ENCODE measurements at regions not wholly inside any gene's neighbourhood (a gene's known extent, or its start where the extent isn't known, plus 50 kb on each side); places are given as distances from the start of the nearest gene placed in this dataset.
"Not testable (repeated sequence)": the region's sequence is repeated elsewhere in the genome, so short reads cannot be mapped to it uniquely, and the experiment has no call there.

DNA sequence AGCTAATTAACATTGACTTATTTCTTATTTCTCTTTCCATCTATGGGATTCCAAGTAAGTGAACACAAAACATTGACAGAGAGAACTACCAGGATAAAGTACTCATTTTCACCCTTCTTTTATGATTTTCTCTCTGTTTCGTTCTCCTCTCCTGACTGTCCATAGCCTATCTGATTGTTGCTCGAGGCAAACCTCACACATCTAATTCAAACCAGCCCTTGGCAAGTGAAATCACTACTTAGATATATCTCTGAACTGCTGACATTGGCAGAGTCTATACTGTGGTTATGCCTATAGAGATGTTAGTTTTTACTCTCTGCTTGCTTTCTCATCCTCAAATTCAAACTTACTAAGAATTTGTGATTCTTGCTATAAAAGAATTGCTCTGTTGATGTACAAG is 248.8 kb downstream of the ISL1 start:
- no peaks in the 10 kb centered on the region for H3K4me1 Mint-ChIP-seq
- CTCF ChIA-PET: no interaction called here

GRCh38 chr5:51632793-51633192 is 249.5 kb downstream of the ISL1 start:
- peaks cover 6% of the 10 kb centered on the region for H3K9me3 Mint-ChIP-seq (ENCODE audit: low read depth)
- H3K36me3 Mint-ChIP-seq (ENCODE audit: low read depth): no peaks in the 10 kb centered on the region
- no peak overlapping the region for H3K27ac Mint-ChIP-seq
- intact Hi-C loops (cut with DNase I, micrococcal nuclease): no loop called here
- ChIA-PET POLR2A (no interaction called here), CTCF (no interaction called here)
- ATAC-seq: no peak
- no peak overlapping the region for H3K4me3 Mint-ChIP-seq
- DNase-seq: no peak
- H3K27me3 Mint-ChIP-seq: no peaks in the 10 kb centered on the region
- no peaks in the 10 kb centered on the region for H3K4me1 Mint-ChIP-seq

More for the DNA sequence above, 248.8 kb downstream of the ISL1 start:
- no peak for DNase-seq
- no peak for ATAC-seq
- H3K27me3 Mint-ChIP-seq: no peaks in the 10 kb centered on the region
- H3K4me3 Mint-ChIP-seq: no peak overlapping the region
- H3K9me3 Mint-ChIP-seq (ENCODE audit: low read depth): peaks cover 6% of the 10 kb centered on the region
- POLR2A ChIA-PET: no interaction called here
- H3K36me3 Mint-ChIP-seq (ENCODE audit: low read depth): no peaks in the 10 kb centered on the region
- intact Hi-C loops (cut with DNase I, micrococcal nuclease): no loop called here
- no peak overlapping the region for H3K27ac Mint-ChIP-seq

DNA sequence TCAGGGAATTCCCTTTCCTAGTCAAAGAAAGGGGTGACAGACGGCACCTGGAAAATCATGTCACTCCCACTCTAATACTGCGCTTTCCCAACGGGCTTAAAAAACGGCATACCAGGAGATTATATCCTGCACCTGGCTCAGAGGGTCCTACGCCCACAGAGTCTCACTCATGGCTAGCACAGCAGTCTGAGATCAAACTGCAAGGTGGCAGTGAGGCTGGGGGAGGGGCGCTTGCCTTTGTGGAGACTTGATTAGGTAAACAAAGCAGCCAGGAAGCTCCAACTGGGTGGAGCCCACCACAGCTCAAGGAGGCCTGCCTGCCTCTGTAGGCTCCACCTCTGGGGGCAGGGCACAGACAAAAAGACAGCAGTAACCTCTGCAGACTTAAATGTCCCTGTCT is 253.7 kb downstream of the ISL1 start:
- CTCF ChIA-PET; H3K4me1 Mint-ChIP-seq; H3K4me3 Mint-ChIP-seq; intact Hi-C loops (cut with DNase I, micrococcal nuclease); POLR2A ChIA-PET; ATAC-seq; H3K27me3 Mint-ChIP-seq; H3K27ac Mint-ChIP-seq; DNase-seq; H3K36me3 Mint-ChIP-seq (ENCODE audit: low read depth): not testable (repeated sequence)
- H3K9me3 Mint-ChIP-seq (ENCODE audit: low read depth): peaks cover 16% of the 10 kb centered on the region

GRCh38 chr5:51644976-51645375 is 261.7 kb downstream of the ISL1 start:
- ChIA-PET CTCF (no interaction called here), POLR2A (no interaction called here)
- peaks cover 8% of the 10 kb centered on the region for H3K9me3 Mint-ChIP-seq (ENCODE audit: low read depth)
- intact Hi-C loops (cut with DNase I, micrococcal nuclease): no loop called here
- no peak overlapping the region for H3K27ac Mint-ChIP-seq
- H3K36me3 Mint-ChIP-seq (ENCODE audit: low read depth): no peaks in the 10 kb centered on the region
- DNase-seq: no peak
- no peak overlapping the region for H3K4me3 Mint-ChIP-seq
- H3K27me3 Mint-ChIP-seq: no peaks in the 10 kb centered on the region
- H3K4me1 Mint-ChIP-seq: no peaks in the 10 kb centered on the region
- no peak for ATAC-seq

GRCh38 chr5:51646482-51646881 is 263.2 kb downstream of the ISL1 start:
- no peak overlapping the region for H3K27ac Mint-ChIP-seq
- DNase-seq (no peak), ATAC-seq (no peak)
- ChIA-PET CTCF (no interaction called here), POLR2A (no interaction called here)
- H3K9me3 Mint-ChIP-seq (ENCODE audit: low read depth): peaks cover 4% of the 10 kb centered on the region
- H3K27me3 Mint-ChIP-seq: no peaks in the 10 kb centered on the region
- intact Hi-C loops (cut with DNase I, micrococcal nuclease): no loop called here
- H3K4me1 Mint-ChIP-seq: no peaks in the 10 kb centered on the region
- no peak overlapping the region for H3K4me3 Mint-ChIP-seq
- H3K36me3 Mint-ChIP-seq (ENCODE audit: low read depth): no peaks in the 10 kb centered on the region

DNA sequence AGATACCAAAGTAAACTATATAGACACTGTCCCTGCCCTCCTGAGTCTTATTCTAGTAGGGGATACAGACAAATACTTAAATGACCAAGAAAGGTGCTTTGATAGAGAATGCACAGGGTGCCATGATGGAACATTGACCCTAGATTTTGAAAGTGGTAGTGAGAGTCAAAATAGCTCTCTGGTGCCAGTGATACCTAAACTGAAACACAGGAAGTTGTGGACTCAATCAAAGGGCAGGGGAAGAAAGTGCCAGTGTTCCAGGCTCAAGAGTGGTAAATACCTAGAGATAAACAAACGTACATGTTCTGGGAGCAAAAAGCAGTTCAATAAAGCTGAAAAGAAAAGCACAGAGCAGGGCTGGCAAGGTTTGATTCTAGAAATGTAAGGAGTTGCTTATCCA is 267.6 kb downstream of the ISL1 start:
- no peak overlapping the region for H3K27ac Mint-ChIP-seq
- H3K27me3 Mint-ChIP-seq: no peaks in the 10 kb centered on the region
- H3K36me3 Mint-ChIP-seq (ENCODE audit: low read depth): no peaks in the 10 kb centered on the region
- DNase-seq (no peak), ATAC-seq (no peak)
- intact Hi-C loops (cut with DNase I, micrococcal nuclease): no loop called here
- peaks cover 2% of the 10 kb centered on the region for H3K9me3 Mint-ChIP-seq (ENCODE audit: low read depth)
- CTCF ChIA-PET: no interaction called here
- POLR2A ChIA-PET: no interaction called here
- no peaks in the 10 kb centered on the region for H3K4me1 Mint-ChIP-seq
- H3K4me3 Mint-ChIP-seq: no peak overlapping the region

GRCh38 chr5:51651476-51651875 is 268.2 kb downstream of the ISL1 start:
- H3K27ac Mint-ChIP-seq: no peak overlapping the region
- POLR2A ChIA-PET: no interaction called here

GRCh38 chr5:51651889-51652288 is 268.6 kb downstream of the ISL1 start:
- no peak for DNase-seq
- ChIA-PET CTCF (no interaction called here), POLR2A (no interaction called here)
- Mint-ChIP-seq H3K27ac (no peak overlapping the region), H3K27me3 (no peaks in the 10 kb centered on the region), H3K4me1 (no peaks in the 10 kb centered on the region), H3K9me3 (ENCODE audit: low read depth) (peaks cover 7% of the 10 kb centered on the region), H3K36me3 (ENCODE audit: low read depth) (no peaks in the 10 kb centered on the region), H3K4me3 (no peak overlapping the region)
- ATAC-seq: no peak
- intact Hi-C loops (cut with DNase I, micrococcal nuclease): no loop called here

More at GRCh38 chr5:51651476-51651875, 268.2 kb downstream of the ISL1 start:
- Mint-ChIP-seq H3K4me1 (no peaks in the 10 kb centered on the region), H3K9me3 (ENCODE audit: low read depth) (peaks cover 4% of the 10 kb centered on the region), H3K27me3 (no peaks in the 10 kb centered on the region), H3K36me3 (ENCODE audit: low read depth) (no peaks in the 10 kb centered on the region), H3K4me3 (no peak overlapping the region)
- intact Hi-C loops (cut with DNase I, micrococcal nuclease): no loop called here
- CTCF ChIA-PET: no interaction called here
- DNase-seq (no peak), ATAC-seq (no peak)

DNA sequence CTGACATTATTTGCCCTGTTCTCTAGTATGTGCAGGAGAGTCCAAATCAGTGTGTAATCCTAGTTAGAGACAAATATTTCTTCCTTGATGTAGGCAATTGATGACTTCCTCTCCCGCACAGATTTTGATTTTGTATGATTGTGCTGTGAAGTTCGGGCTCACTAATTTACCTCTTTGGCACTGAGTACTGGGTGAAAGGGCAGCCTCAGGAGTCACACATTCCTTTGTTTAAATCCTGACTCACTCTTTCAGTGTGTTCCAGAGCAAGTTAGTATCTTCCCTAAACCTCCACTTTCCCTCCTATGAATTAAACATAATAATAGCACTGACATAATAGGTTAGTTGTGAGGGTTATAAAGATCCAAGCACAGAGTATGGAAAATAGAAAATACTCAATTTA is 269.7 kb downstream of the ISL1 start:
- Mint-ChIP-seq H3K4me1 (no peaks in the 10 kb centered on the region), H3K4me3 (no peak overlapping the region), H3K9me3 (ENCODE audit: low read depth) (peaks cover 6% of the 10 kb centered on the region), H3K27ac (no peak overlapping the region), H3K27me3 (no peaks in the 10 kb centered on the region), H3K36me3 (ENCODE audit: low read depth) (no peaks in the 10 kb centered on the region)
- no peak for ATAC-seq
- POLR2A ChIA-PET: no interaction called here
- CTCF ChIA-PET: interaction anchor here (1.1 kb wide), 1 partner anchor 12 kb away, joined by 3 read pairs; no protein-coding TSS in a partner anchor
- intact Hi-C loops (cut with DNase I, micrococcal nuclease): no loop called here
- DNase-seq: no peak

DNA sequence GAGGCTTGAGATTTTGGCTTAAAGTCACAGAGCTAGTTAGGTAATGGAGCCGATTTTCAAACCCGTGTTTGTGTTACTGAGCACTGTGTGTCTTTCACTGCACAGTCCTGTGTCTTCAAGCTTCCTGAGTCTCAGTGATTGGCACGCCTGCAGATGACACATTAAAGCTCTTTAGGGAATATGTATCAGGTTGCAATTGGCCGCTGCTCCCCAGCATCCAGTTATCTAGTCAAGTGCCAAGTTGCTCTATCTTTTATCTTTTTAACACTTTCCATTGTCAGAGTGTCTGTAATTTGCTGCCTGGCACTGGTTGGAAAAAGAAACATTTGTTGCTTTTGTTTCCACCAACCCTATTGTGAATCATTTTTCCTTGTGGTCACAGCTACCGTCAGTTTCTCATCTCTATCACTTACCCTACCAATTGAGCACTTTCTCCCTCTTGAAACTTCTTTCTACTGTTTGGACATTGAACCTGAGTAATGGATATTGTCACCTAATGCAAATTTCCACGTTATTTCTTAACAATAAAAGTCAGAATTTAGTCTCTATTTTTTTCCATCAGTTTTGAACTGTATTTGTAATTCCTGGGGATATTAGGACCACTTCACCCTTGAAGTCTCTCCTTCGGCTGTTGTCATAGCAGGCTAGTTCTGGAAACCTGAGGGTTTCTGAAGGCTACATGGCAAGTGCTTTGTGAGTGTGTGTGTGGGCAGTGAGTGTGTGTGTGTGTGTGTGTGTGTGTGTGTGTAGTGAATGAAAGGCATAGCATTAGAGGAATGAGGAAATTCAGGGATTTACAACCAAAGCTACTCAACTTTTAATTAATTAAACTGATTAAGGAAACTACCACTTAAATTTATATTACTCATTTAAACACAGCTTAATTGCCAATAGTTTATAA is 274.3 kb downstream of the ISL1 start:
- intact Hi-C loops (cut with DNase I, micrococcal nuclease): no loop called here
- Mint-ChIP-seq H3K27me3 (no peaks in the 10 kb centered on the region), H3K9me3 (ENCODE audit: low read depth) (peaks cover 8% of the 10 kb centered on the region), H3K27ac (no peak overlapping the region), H3K4me1 (no peaks in the 10 kb centered on the region), H3K36me3 (ENCODE audit: low read depth) (no peaks in the 10 kb centered on the region), H3K4me3 (no peak overlapping the region)
- ATAC-seq (no peak), DNase-seq (no peak)
- CTCF ChIA-PET: no interaction called here
- POLR2A ChIA-PET: no interaction called here

DNA sequence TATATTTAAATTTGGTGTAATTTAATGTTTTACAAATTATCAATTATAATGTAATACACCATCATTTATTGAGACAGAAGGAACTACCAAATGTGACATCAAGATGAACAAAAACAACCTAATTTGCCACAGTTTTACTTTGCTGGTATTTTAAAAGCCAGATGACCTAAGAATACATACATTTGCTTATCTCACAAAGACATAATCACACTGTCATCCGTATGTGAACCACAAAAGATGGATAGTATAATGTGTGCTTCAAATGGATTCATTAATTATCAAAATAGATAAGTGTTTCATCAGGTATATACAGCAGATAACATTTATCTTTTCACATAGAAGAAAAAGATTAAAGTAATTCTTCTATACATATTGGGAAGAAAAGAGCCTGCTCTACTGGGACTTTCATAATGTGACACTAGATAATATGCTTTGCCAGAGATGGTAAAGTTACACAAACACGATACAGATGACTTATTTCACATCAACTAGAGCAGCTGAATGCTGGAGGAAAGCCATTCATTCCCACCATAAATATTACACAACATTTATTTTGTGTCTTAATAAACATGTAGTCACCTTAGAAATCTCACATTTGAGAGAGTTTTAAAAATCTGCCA is 278.5 kb downstream of the ISL1 start:
- DNase-seq (no peak), ATAC-seq (no peak)
- Mint-ChIP-seq H3K4me3 (no peak overlapping the region), H3K9me3 (ENCODE audit: low read depth) (peaks cover 4% of the 10 kb centered on the region), H3K27me3 (no peaks in the 10 kb centered on the region), H3K27ac (no peak overlapping the region), H3K36me3 (ENCODE audit: low read depth) (no peaks in the 10 kb centered on the region), H3K4me1 (no peaks in the 10 kb centered on the region)
- ChIA-PET POLR2A (no interaction called here), CTCF (no interaction called here)
- intact Hi-C loops (cut with DNase I, micrococcal nuclease): no loop called here

DNA sequence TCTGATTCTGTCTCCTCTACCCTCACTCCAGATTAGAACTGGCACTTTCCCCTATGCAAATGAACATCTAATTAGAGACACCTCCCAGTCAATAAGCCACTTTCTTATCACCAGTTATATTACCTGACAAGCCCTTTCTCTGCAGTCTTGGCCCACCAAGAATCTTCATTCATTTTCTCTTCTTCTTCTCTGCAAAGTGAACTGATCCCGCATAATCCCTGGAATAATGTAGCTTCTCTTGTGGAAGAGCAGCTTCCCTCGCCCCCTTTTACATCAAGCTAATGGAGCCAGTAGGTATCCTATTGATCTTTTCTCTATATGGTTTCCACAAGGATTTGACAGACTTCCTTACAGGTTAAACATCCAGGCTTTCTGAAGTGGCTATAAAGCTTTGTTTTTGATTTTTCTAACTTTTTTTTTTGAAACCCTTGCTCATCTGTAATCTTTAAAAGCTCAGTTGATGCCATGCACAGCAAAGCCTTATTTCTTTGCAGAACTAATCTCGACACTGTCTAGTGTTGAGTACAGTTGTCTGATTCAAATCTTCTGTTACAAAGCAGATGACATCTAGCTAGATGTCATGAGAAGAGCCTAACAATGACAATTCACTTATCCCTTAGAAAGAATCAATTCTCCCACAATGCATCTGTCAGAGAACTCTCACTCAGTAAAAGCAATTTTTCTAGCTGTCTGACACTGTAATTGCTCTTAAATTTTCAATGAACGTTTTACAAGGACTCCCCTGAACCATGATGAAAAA is 281.4 kb downstream of the ISL1 start:
- no peaks in the 10 kb centered on the region for H3K27me3 Mint-ChIP-seq
- ATAC-seq (no peak), DNase-seq (no peak)
- ChIA-PET POLR2A (no interaction called here), CTCF (interaction anchor here (0.9 kb wide), 1 partner anchor 12 kb away, joined by 3 read pairs; no protein-coding TSS in a partner anchor)
- no peak overlapping the region for H3K4me3 Mint-ChIP-seq
- no peaks in the 10 kb centered on the region for H3K4me1 Mint-ChIP-seq
- no peaks in the 10 kb centered on the region for H3K36me3 Mint-ChIP-seq (ENCODE audit: low read depth)
- peaks cover 4% of the 10 kb centered on the region for H3K9me3 Mint-ChIP-seq (ENCODE audit: low read depth)
- no peak overlapping the region for H3K27ac Mint-ChIP-seq
- intact Hi-C loops (cut with DNase I, micrococcal nuclease): no loop called here

Data from activated CD4-positive, alpha-beta T cell treated with anti-CD3 and anti-CD28 coated beads for 36 hours (primary cell).